Astrocyte of the spinal cord (primary cell): ENCODE measurements at regions not wholly inside any gene's neighbourhood (a gene's known extent, or its start where the extent isn't known, plus 50 kb on each side); places are given as distances from the start of the nearest gene placed in this dataset.

Experiments used
- DNase-seq: peaks from one replicate; pipeline ENCODE4 v3.0.0; 2011; ENCODE audit warnings: low read depth, low spot score
- H3K4me3 ChIP-seq: 2 replicates; pipeline ENCODE4 v1.5.1; 2011; ENCODE audit warnings: low read depth, mild to moderate bottlenecking, low read length, moderate library complexity
- CTCF ChIP-seq: IDR thresholded peaks from 2 replicates; pipeline ENCODE4 v1.5.1; 2012; ENCODE audit warnings: low read depth, mild to moderate bottlenecking, low read length, inconsistent platforms
- in situ Hi-C: cut with HindIII; loops from 2 replicates; pipeline ENCODE4 v1.10.0; 2017; ENCODE audit warnings: low sequenced_read_pairs

- in situ Hi-C loops: no loop called here
- no peak for DNase-seq
- no peak for TF ChIP-seq CTCF
- no peak overlapping the region for H3K4me3 ChIP-seq
Measured at GRCh38 chr9:7387840-7388239, 411.7 kb downstream of the DMAC1 start.

- in situ Hi-C loops: no loop called here
- no peak for TF ChIP-seq CTCF
- DNase-seq: no peak
- H3K4me3 ChIP-seq: no peak overlapping the region
Measured at GRCh38 chr9:7382304-7382703, 417.3 kb downstream of the DMAC1 start.

- no peak overlapping the region for H3K4me3 ChIP-seq
- DNase-seq: no peak
- no peak for TF ChIP-seq CTCF
- in situ Hi-C loops: no loop called here
Measured at GRCh38 chr9:7377489-7377888, 422.1 kb downstream of the DMAC1 start.

- peak; percentile 5 for DNase-seq
- in situ Hi-C loops: no loop called here
- no peak for TF ChIP-seq CTCF
- H3K4me3 ChIP-seq: no peak overlapping the region
Measured at GRCh38 chr9:7376833-7377232, 422.7 kb downstream of the DMAC1 start.

- no peak for DNase-seq
- no peak for TF ChIP-seq CTCF
- in situ Hi-C loops: no loop called here
- H3K4me3 ChIP-seq: no peak overlapping the region
Measured at GRCh38 chr9:7376213-7376612, 423.4 kb downstream of the DMAC1 start.

GRCh38 chr9:7375013-7375511, 424.5 kb downstream of the DMAC1 start:
- in situ Hi-C loops: no loop called here
- H3K4me3 ChIP-seq: no peak overlapping the region
- DNase-seq: no peak
- no peak for TF ChIP-seq CTCF

- in situ Hi-C loops: no loop called here
- TF ChIP-seq CTCF: no peak
- no peak overlapping the region for H3K4me3 ChIP-seq
- DNase-seq: no peak
Measured at GRCh38 chr9:7370988-7371387, 428.6 kb downstream of the DMAC1 start.
